HepG2 (cell line): ENCODE measurements at regions not wholly inside any gene's neighbourhood (a gene's known extent, or its start where the extent isn't known, plus 50 kb on each side); places are given as distances from the start of the nearest gene placed in this dataset.

ENCODE experiments used
- BHLHE40 ChIP-seq: IDR thresholded peaks from 2 replicates; pipeline ENCODE4 v1.6.1; 2011; ENCODE audit warnings: low read length, improper control_type of control experiment
- CTCF ChIP-seq: sonication (generic); formaldehyde crosslinking; IDR thresholded peaks from 2 replicates; pipeline ENCODE4 v1.5.0; 2020; ENCODE audit warnings: mild to moderate bottlenecking, missing genetic modification reagents, moderate library complexity
- FOXA1 ChIP-seq, 2 experiments: fragments of 450-650 bp in 1 of 2; sonication (generic) in 1 of 2; formaldehyde crosslinking in 1 of 2; IDR thresholded peaks; 2 replicates each; pipeline versions ENCODE4 v1.4.0 to v1.6.1; 2016 to 2020; ENCODE audit warnings: missing genetic modification reagents in 1 of 2
- GATAD2A ChIP-seq: IDR thresholded peaks from 2 replicates; pipeline ENCODE4 v1.6.1; 2016
- KDM2A ChIP-seq: sonication (generic); formaldehyde crosslinking; IDR thresholded peaks from 2 replicates; pipeline ENCODE4 v1.4.0; 2020; ENCODE audit warnings: low read depth, missing genetic modification reagents, borderline replicate concordance
- NBN ChIP-seq: fragments of 450-650 bp; conservative IDR thresholded peaks from 2 replicates; pipeline ENCODE4 v1.6.1; 2017
- SIN3A ChIP-seq: IDR thresholded peaks from 2 replicates; pipeline ENCODE4 v1.6.1; 2011; ENCODE audit warnings: low read depth, mild to moderate bottlenecking, control low read depth, low read length, borderline replicate concordance
- SP2 ChIP-seq: sonication (generic); formaldehyde crosslinking; IDR thresholded peaks from 2 replicates; pipeline ENCODE4 v1.5.1; 2020; ENCODE audit warnings: mild to moderate bottlenecking, missing genetic modification reagents
- ZNF224 ChIP-seq: sonication (generic); formaldehyde crosslinking; IDR thresholded peaks from 2 replicates; pipeline ENCODE4 v1.5.0; 2020; ENCODE audit warnings: mild to moderate bottlenecking, missing genetic modification reagents
- ZNF274 ChIP-seq: sonication (generic); formaldehyde crosslinking; IDR thresholded peaks from 2 replicates; pipeline ENCODE4 v1.5.1; 2020; ENCODE audit warnings: mild to moderate bottlenecking, missing genetic modification reagents
- ZNF704 ChIP-seq: sonication (generic); formaldehyde crosslinking; IDR thresholded peaks from 2 replicates; pipeline ENCODE4 v1.8.1; 2023; ENCODE audit warnings: mild to moderate bottlenecking, inconsistent platforms, moderate library complexity, missing genetic modification reagents, borderline replicate concordance
- TF ChIP-seq, protein P1 (sequence below), 2 experiments: sonication (generic) in 1 of 2; formaldehyde crosslinking in 1 of 2; IDR thresholded peaks; 2 replicates each; pipeline versions ENCODE4 v1.4.0 to v1.6.1; 2018 to 2020; ENCODE audit warnings: missing genetic modification reagents in 2 of 2, borderline replicate concordance in 1 of 2, low read depth in 1 of 2, mild to moderate bottlenecking in 1 of 2, missing biosample characterization in 1 of 2

GRCh38 chr11:19430754-19431398 lies 190.1 kb upstream of the E2F8 start:
- TF ChIP-seq GATAD2A (CRISPR knock-in tag) (no peak), SP2 (CRISPR knock-in tag) (no peak), CTCF (CRISPR knock-in tag) (no peak), SIN3A (no peak), FOXA1 (IDR thresholded peaks at IDR 0.05) (no peak), FOXA1 (CRISPR knock-in tag; IDR thresholded peaks at IDR 0.05) (no peak), KDM2A (CRISPR knock-in tag) (no peak), ZNF704 (CRISPR knock-in tag) (no peak), ZNF224 (CRISPR knock-in tag) (no peak), BHLHE40 (no peak), NBN (no peak), ZNF274 (CRISPR knock-in tag) (no peak)
- TF ChIP-seq, protein P1, sequence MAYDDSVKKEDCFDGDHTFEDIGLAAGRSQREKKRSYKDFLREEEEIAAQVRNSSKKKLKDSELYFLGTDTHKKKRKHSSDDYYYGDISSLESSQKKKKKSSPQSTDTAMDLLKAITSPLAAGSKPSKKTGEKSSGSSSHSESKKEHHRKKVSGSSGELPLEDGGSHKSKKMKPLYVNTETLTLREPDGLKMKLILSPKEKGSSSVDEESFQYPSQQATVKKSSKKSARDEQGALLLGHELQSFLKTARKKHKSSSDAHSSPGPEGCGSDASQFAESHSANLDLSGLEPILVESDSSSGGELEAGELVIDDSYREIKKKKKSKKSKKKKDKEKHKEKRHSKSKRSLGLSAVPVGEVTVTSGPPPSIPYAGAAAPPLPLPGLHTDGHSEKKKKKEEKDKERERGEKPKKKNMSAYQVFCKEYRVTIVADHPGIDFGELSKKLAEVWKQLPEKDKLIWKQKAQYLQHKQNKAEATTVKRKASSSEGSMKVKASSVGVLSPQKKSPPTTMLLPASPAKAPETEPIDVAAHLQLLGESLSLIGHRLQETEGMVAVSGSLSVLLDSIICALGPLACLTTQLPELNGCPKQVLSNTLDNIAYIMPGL (CRISPR knock-in tag; IDR thresholded peaks at IDR 0.05; ENCODE audit: borderline replicate concordance in 1 of 2, low read depth in 1 of 2) = no peak
